ENCODE measurements at regions not wholly inside any gene's neighbourhood (a gene's known extent, or its start where the extent isn't known, plus 50 kb on each side); places are given as distances from the start of the nearest gene placed in this dataset.

- TF ChIP-seq ZBTB7A (IDR thresholded peaks at IDR 0.05; ENCODE audit: low read depth), result no peak
- no peak for TF ChIP-seq EP300 (IDR thresholded peaks at IDR 0.05; ENCODE audit: borderline replicate concordance)
- no peak for TF ChIP-seq TAF1 (IDR thresholded peaks at IDR 0.05; ENCODE audit: low read depth)
- no peak for TF ChIP-seq REST (IDR thresholded peaks at IDR 0.05; ENCODE audit: low read depth)
- no peak for TF ChIP-seq YY1 (IDR thresholded peaks at IDR 0.05; ENCODE audit: low read depth)
- TF ChIP-seq RAD21 (IDR thresholded peaks at IDR 0.05; ENCODE audit: low read depth), result no peak
- no peak for TF ChIP-seq CEBPB (IDR thresholded peaks at IDR 0.05)
- TF ChIP-seq EGR1 (IDR thresholded peaks at IDR 0.05), result no peak
These were observed 303.5 kb upstream of the TSHZ2 start for GRCh38 chr20:52668626-52669025.
